ENCODE measurements at regions not wholly inside any gene's neighbourhood (a gene's known extent, or its start where the extent isn't known, plus 50 kb on each side); places are given as distances from the start of the nearest gene placed in this dataset.

DNA sequence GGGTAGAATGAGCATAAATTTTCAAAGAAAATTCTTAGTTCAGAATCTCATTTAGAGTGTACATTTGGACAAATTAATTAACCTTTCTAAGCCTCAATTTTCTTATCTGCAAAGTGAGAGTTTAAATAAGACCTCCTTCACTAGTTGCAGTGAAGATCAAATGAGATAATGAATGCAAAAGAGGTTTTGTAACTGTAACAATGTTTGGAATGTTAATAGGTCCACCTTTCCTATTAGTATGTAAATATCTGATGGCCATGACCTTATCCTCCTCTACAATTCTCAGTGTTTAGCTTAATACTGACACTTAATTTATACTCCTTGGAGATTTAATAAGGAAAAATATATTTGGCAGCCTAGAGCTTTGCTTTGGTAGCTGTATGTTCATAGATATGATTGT is 138.8 kb downstream of the GABRG1 start:
- no peak for DNase-seq (ENCODE audit: low read depth)
- TF ChIP-seq, protein P1, sequence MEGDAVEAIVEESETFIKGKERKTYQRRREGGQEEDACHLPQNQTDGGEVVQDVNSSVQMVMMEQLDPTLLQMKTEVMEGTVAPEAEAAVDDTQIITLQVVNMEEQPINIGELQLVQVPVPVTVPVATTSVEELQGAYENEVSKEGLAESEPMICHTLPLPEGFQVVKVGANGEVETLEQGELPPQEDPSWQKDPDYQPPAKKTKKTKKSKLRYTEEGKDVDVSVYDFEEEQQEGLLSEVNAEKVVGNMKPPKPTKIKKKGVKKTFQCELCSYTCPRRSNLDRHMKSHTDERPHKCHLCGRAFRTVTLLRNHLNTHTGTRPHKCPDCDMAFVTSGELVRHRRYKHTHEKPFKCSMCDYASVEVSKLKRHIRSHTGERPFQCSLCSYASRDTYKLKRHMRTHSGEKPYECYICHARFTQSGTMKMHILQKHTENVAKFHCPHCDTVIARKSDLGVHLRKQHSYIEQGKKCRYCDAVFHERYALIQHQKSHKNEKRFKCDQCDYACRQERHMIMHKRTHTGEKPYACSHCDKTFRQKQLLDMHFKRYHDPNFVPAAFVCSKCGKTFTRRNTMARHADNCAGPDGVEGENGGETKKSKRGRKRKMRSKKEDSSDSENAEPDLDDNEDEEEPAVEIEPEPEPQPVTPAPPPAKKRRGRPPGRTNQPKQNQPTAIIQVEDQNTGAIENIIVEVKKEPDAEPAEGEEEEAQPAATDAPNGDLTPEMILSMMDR (conservative IDR thresholded peaks at IDR 0.05; ENCODE audit: low read depth, low read length): no peak
- no peak overlapping the region for H3K4me3 ChIP-seq (ENCODE audit: low read length)

DNA sequence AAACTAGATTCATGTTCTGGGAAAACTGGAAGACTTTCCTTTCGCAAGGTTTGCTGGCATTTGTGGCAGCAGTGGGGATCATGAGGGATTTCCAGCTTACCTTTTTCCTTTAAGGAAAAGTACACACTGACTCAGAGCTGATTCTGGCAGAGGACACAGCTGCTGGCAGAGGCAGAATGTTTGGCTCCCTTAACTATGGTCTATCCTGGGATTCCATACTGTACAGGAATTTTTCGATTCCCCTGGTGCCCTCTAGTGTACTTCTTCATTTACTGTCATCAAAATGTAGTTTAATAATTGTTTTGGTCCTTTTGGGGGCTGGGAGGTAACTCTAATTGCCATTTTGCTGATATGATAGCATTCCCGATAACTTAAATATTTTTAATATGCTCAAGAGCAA is 152.7 kb downstream of the GABRG1 start:
- DNase-seq (ENCODE audit: low read depth): peak; percentile 53
- no peak overlapping the region for H3K4me3 ChIP-seq (ENCODE audit: low read length)
- TF ChIP-seq, protein P1 (conservative IDR thresholded peaks at IDR 0.05; ENCODE audit: low read depth, low read length): peak; percentile 29

DNA sequence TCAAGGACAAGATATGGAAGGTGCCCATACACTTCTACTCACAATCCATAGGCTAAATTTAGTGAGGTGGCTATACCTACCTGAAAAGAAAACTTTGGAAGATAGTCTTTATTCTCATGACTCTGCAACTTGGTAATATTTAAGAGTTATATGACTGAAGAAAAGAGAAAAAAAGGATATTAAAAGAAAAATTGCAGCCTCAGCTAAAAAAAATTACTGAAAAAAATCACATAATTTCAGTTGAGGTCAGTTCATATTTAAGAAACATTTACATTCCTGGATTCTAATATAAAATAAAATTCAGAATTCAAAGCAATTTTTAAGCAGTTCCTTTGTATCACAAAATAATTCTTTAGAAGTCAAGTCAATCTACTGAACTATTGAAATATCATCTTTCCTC is 166.5 kb downstream of the GABRG1 start:
- DNase-seq (ENCODE audit: low read depth): no peak
- H3K4me3 ChIP-seq (ENCODE audit: low read length): no peak overlapping the region
- TF ChIP-seq, protein P1 (conservative IDR thresholded peaks at IDR 0.05; ENCODE audit: low read depth, low read length): no peak

DNA sequence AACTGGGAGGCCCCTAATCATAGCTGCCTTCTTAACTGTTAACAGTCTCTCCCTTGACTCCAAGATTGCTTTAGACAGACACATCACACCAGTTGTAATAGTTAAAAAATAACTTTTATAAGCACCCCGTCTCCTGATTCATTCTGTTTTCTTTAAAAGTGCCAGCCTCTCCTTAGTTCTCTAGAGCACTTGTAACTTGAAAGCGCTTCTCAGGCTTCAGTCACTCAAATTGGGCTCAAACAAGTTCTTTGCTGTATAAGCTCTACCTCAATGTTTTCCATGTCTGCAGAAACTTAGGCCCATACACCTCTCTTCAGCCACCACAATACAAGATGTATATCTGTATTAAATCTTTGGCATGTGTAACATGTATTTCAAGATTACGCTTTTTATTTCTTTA is 169.6 kb downstream of the GABRG1 start:
- no peak for DNase-seq (ENCODE audit: low read depth)
- TF ChIP-seq, protein P1 (conservative IDR thresholded peaks at IDR 0.05; ENCODE audit: low read depth, low read length): no peak

GRCh38 chr4:45951153-45951552 is 172.7 kb downstream of the GABRG1 start:
- no peak overlapping the region for H3K4me3 ChIP-seq (ENCODE audit: low read length)
- TF ChIP-seq, protein P1 (conservative IDR thresholded peaks at IDR 0.05; ENCODE audit: low read depth, low read length): no peak
- no peak for DNase-seq (ENCODE audit: low read depth)

More for the DNA sequence above, 169.6 kb downstream of the GABRG1 start:
- H3K4me3 ChIP-seq (ENCODE audit: low read length): no peak overlapping the region

DNA sequence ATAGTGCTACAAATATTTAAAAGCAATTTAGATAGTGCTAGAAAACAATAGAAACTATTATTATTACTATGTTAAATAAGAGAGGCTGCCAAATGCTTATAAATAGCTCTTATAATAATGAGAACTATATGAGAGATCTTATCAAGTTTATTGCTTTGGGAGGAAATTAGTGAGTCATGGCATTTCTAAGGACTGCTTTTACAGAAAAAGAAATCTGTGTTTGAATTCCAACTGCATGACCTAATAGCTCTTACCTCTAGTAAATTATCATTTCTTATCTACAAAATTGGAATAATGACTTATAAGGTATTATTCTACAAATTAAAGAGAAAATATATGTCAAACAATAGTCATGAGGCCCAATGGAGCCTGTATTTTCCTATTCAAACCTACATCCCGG is 177.2 kb downstream of the GABRG1 start:
- DNase-seq (ENCODE audit: low read depth): peak; percentile 83
- no peak overlapping the region for H3K4me3 ChIP-seq (ENCODE audit: low read length)
- TF ChIP-seq, protein P1 (conservative IDR thresholded peaks at IDR 0.05; ENCODE audit: low read depth, low read length): no peak

- DNase-seq (ENCODE audit: low read depth): no peak
- H3K4me3 ChIP-seq (ENCODE audit: low read length): no peak overlapping the region
- TF ChIP-seq, protein P1 (conservative IDR thresholded peaks at IDR 0.05; ENCODE audit: low read depth, low read length): peak; percentile 9
Observed at GRCh38 chr4:45944000-45944399, 179.9 kb downstream of the GABRG1 start.
